ENCODE measurements at regions not wholly inside any gene's neighbourhood (a gene's known extent, or its start where the extent isn't known, plus 50 kb on each side); places are given as distances from the start of the nearest gene placed in this dataset.

DNA sequence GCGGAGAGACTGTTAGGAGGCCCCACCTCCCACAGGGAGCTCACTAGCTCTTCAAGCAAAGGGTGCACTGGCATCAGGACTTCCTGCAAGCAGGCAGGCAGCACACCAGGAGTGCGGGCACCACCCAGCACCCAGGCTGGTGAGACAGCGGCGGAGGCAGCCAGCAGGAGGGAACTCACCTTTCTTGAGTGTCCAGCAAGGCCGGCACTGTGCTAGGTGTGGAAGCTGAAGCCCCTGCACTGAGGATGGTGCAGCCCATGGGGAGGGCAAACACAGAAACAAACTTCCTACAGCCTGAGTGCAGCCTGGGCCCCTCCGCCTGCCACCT is 100.7 kb upstream of the ID2 start:
- Mint-ChIP-seq H3K36me3 (ENCODE audit: unreplicated experiment) (no peaks in the 10 kb centered on the region), H3K27ac (ENCODE audit: unreplicated experiment) (no peak overlapping the region), H3K4me3 (ENCODE audit: unreplicated experiment) (no peak overlapping the region), H3K9me3 (ENCODE audit: unreplicated experiment) (no peaks in the 10 kb centered on the region), H3K4me1 (ENCODE audit: unreplicated experiment) (peaks cover 6% of the 10 kb centered on the region), H3K27me3 (ENCODE audit: unreplicated experiment) (peaks cover 8% of the 10 kb centered on the region)
- TF ChIP-seq, protein P1, sequence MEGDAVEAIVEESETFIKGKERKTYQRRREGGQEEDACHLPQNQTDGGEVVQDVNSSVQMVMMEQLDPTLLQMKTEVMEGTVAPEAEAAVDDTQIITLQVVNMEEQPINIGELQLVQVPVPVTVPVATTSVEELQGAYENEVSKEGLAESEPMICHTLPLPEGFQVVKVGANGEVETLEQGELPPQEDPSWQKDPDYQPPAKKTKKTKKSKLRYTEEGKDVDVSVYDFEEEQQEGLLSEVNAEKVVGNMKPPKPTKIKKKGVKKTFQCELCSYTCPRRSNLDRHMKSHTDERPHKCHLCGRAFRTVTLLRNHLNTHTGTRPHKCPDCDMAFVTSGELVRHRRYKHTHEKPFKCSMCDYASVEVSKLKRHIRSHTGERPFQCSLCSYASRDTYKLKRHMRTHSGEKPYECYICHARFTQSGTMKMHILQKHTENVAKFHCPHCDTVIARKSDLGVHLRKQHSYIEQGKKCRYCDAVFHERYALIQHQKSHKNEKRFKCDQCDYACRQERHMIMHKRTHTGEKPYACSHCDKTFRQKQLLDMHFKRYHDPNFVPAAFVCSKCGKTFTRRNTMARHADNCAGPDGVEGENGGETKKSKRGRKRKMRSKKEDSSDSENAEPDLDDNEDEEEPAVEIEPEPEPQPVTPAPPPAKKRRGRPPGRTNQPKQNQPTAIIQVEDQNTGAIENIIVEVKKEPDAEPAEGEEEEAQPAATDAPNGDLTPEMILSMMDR (IDR thresholded peaks at IDR 0.05): no peak
- DNase-seq (ENCODE audit: extremely low spot score, unreplicated experiment): peak; percentile 80

DNA sequence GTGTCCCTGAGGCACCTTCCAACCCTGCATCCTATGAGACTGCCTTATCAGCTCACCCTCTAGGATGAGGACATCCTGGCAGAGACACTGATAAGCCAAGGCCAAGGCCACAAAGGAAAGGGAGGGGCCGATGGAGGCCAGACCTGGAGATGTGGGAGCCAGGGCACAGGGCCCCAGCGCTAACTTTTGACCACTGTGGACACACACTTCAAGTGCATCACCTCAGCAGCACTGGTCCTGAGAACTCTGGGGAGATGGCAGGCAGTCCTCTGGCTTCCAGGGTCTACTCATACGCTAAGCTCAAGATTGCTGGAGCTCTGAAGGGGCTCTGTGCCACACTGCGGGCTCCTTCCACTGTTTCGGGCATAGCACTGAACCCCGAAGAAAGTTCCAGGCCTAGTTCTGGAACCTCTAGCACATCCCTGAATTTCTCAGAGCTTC is 100.2 kb upstream of the ID2 start:
- H3K4me3 Mint-ChIP-seq (ENCODE audit: unreplicated experiment): no peak overlapping the region
- H3K27ac Mint-ChIP-seq (ENCODE audit: unreplicated experiment): no peak overlapping the region
- TF ChIP-seq, protein P1 (IDR thresholded peaks at IDR 0.05): no peak
- no peaks in the 10 kb centered on the region for H3K36me3 Mint-ChIP-seq (ENCODE audit: unreplicated experiment)
- peaks cover 6% of the 10 kb centered on the region for H3K4me1 Mint-ChIP-seq (ENCODE audit: unreplicated experiment)
- no peaks in the 10 kb centered on the region for H3K9me3 Mint-ChIP-seq (ENCODE audit: unreplicated experiment)
- peak; percentile 64 for DNase-seq (ENCODE audit: extremely low spot score, unreplicated experiment)
- peaks cover 7% of the 10 kb centered on the region for H3K27me3 Mint-ChIP-seq (ENCODE audit: unreplicated experiment)

GRCh38 chr2:8582191-8582590 is 99.7 kb upstream of the ID2 start:
- H3K36me3 Mint-ChIP-seq (ENCODE audit: unreplicated experiment): no peaks in the 10 kb centered on the region
- DNase-seq (ENCODE audit: extremely low spot score, unreplicated experiment): peak; percentile 54
- peaks cover 6% of the 10 kb centered on the region for H3K4me1 Mint-ChIP-seq (ENCODE audit: unreplicated experiment)
- H3K4me3 Mint-ChIP-seq (ENCODE audit: unreplicated experiment): no peak overlapping the region
- H3K9me3 Mint-ChIP-seq (ENCODE audit: unreplicated experiment): no peaks in the 10 kb centered on the region
- TF ChIP-seq, protein P1 (IDR thresholded peaks at IDR 0.05): no peak
- H3K27me3 Mint-ChIP-seq (ENCODE audit: unreplicated experiment): peaks cover 3% of the 10 kb centered on the region
- H3K27ac Mint-ChIP-seq (ENCODE audit: unreplicated experiment): no peak overlapping the region

DNA sequence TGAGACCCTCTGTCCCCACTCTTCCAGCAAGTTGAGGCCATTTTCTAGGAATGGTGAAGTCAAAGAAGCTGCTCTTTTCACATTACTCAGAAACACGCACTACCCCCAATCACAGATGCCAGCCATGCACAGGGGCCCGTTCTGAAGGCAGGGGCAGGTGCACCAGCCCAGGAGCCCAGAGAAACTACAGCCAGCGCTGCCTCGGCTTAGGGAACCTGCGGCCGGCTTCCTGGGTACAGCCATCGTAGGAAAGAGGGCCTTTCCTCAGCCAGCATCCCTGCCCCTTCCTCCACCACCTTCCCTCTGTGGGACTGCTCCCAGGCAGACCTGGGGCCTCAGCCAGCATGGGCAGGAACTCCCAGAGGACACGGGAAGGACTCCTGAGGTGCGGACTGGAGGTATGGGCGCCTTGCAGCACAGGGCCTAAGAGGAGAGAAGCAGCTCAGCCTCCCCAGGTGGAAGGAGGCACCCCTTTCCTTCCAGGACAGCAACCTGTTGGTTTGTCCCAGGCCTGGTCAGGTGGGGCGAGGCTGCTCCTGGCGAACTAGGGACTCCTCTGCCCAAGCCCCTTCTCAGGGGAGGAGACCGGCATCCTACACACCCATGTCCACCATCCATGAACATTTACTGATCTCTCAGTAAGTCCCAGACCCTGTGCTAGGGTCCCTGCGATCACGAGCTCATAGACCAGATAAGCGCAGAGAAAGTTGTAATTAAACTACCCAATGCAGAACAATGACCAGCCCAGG is 99.0 kb upstream of the ID2 start:
- H3K36me3 Mint-ChIP-seq (ENCODE audit: unreplicated experiment): no peaks in the 10 kb centered on the region
- TF ChIP-seq, protein P1 (IDR thresholded peaks at IDR 0.05): no peak
- peaks cover 3% of the 10 kb centered on the region for H3K27me3 Mint-ChIP-seq (ENCODE audit: unreplicated experiment)
- DNase-seq (ENCODE audit: extremely low spot score, unreplicated experiment): peak; percentile 51
- no peak overlapping the region for H3K4me3 Mint-ChIP-seq (ENCODE audit: unreplicated experiment)
- no peaks in the 10 kb centered on the region for H3K9me3 Mint-ChIP-seq (ENCODE audit: unreplicated experiment)
- no peak overlapping the region for H3K27ac Mint-ChIP-seq (ENCODE audit: unreplicated experiment)
- H3K4me1 Mint-ChIP-seq (ENCODE audit: unreplicated experiment): peaks cover 6% of the 10 kb centered on the region

- Mint-ChIP-seq H3K27ac (ENCODE audit: unreplicated experiment) (no peak overlapping the region), H3K27me3 (ENCODE audit: unreplicated experiment) (peaks cover 5% of the 10 kb centered on the region), H3K36me3 (ENCODE audit: unreplicated experiment) (no peaks in the 10 kb centered on the region), H3K9me3 (ENCODE audit: unreplicated experiment) (no peaks in the 10 kb centered on the region), H3K4me1 (ENCODE audit: unreplicated experiment) (peaks cover 6% of the 10 kb centered on the region), H3K4me3 (ENCODE audit: unreplicated experiment) (peak overlapping the region; percentile 50)
- TF ChIP-seq, protein P1 (IDR thresholded peaks at IDR 0.05): no peak
- DNase-seq (ENCODE audit: extremely low spot score, unreplicated experiment): peak; percentile 84
Observed at GRCh38 chr2:8583400-8584173, 98.3 kb upstream of the ID2 start.
